DMS114 treated with DMSO at 0.1 percent for 48 hours (cell line): ENCODE measurements at regions not wholly inside any gene's neighbourhood (a gene's known extent, or its start where the extent isn't known, plus 50 kb on each side); places are given as distances from the start of the nearest gene placed in this dataset.

Experiments
- DNase-seq: peaks from one replicate; lab custom pipeline; 2025; ENCODE audit not compliant: unreplicated experiment; lab: John Stamatoyannopoulos, UW

GRCh38 chr4:107183155-107183774 lies 147.2 kb upstream of the DKK2 start:
- peak; percentile 43 for DNase-seq

- DNase-seq, result no peak
Measured at GRCh38 chr4:107182347-107182746, 146.2 kb upstream of the DKK2 start.

- no peak for DNase-seq
Measured at GRCh38 chr4:107166873-107167450, 130.8 kb upstream of the DKK2 start.

- no peak for DNase-seq
Measured at GRCh38 chr4:107166181-107166580, 130.1 kb upstream of the DKK2 start.

GRCh38 chr4:107164962-107165475 lies 128.9 kb upstream of the DKK2 start:
- DNase-seq, result no peak

- DNase-seq, result no peak
Measured at GRCh38 chr4:107156443-107156842, 120.3 kb upstream of the DKK2 start.

GRCh38 chr4:107155366-107155765 lies 119.3 kb upstream of the DKK2 start:
- no peak for DNase-seq

GRCh38 chr4:107153956-107154355 lies 117.8 kb upstream of the DKK2 start:
- DNase-seq, result no peak

- DNase-seq, result no peak
Measured at GRCh38 chr4:107153228-107153627, 117.1 kb upstream of the DKK2 start.

GRCh38 chr4:107151173-107151572 lies 115.1 kb upstream of the DKK2 start:
- no peak for DNase-seq

- no peak for DNase-seq
Measured at GRCh38 chr4:107148904-107149303, 112.8 kb upstream of the DKK2 start.

GRCh38 chr4:107147873-107148272 lies 111.8 kb upstream of the DKK2 start:
- DNase-seq, result no peak

GRCh38 chr4:107138433-107138832 lies 102.3 kb upstream of the DKK2 start:
- DNase-seq, result no peak

- no peak for DNase-seq
Measured at GRCh38 chr4:107133965-107134653, 98.0 kb upstream of the DKK2 start.

GRCh38 chr4:107131295-107131694 lies 95.2 kb upstream of the DKK2 start:
- DNase-seq, result no peak

- DNase-seq, result no peak
Measured at GRCh38 chr4:107130157-107130556, 94.0 kb upstream of the DKK2 start.

GRCh38 chr4:107129611-107130010 lies 93.5 kb upstream of the DKK2 start:
- no peak for DNase-seq

- no peak for DNase-seq
Measured at GRCh38 chr4:107129076-107129475, 93.0 kb upstream of the DKK2 start.

- no peak for DNase-seq
Measured at GRCh38 chr4:107128116-107128515, 92.0 kb upstream of the DKK2 start.

GRCh38 chr4:107125496-107125895 lies 89.4 kb upstream of the DKK2 start:
- DNase-seq, result no peak

- no peak for DNase-seq
Measured at GRCh38 chr4:107122736-107123135, 86.6 kb upstream of the DKK2 start.

- no peak for DNase-seq
Measured at GRCh38 chr4:107120661-107121060, 84.5 kb upstream of the DKK2 start.
